MM.1S (cell line): ENCODE measurements at regions not wholly inside any gene's neighbourhood (a gene's known extent, or its start where the extent isn't known, plus 50 kb on each side); places are given as distances from the start of the nearest gene placed in this dataset.

Source experiments
- EZH2 ChIP-seq: fragments of 300-600 bp; sonication (generic); optimal IDR thresholded peaks from 2 replicates; pipeline ENCODE3; 2017; ENCODE audit warnings: low read depth, mild to moderate bottlenecking, antibody characterized with exemption, low read length, mixed read lengths
- TF ChIP-seq, protein P1 (sequence below): fragments of 300-600 bp; sonication (generic); IDR thresholded peaks from 2 replicates; pipeline ENCODE4 v1.5.1; 2016; ENCODE audit warnings: antibody characterized with exemption, low read length, mixed read lengths

DNA sequence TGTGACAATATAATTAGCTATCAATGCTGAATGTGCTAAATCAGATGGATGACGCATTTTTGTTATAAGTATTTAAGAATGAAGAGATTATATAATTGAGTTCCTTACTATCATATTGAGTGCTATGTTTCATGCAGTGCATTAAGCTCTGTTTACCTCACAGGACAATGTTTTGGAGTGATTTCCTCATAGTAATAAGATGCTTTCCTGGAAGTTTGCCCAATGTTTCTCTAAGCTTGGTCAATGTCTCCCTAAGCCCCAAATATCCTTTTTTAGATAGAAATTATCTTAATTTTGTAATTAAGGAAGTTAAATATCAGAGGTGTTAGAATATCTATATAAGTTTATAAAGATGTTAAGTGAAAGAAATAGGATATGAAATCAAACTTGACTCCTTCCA lies 489.6 kb downstream of the MMUT start:
- TF ChIP-seq, protein P1, sequence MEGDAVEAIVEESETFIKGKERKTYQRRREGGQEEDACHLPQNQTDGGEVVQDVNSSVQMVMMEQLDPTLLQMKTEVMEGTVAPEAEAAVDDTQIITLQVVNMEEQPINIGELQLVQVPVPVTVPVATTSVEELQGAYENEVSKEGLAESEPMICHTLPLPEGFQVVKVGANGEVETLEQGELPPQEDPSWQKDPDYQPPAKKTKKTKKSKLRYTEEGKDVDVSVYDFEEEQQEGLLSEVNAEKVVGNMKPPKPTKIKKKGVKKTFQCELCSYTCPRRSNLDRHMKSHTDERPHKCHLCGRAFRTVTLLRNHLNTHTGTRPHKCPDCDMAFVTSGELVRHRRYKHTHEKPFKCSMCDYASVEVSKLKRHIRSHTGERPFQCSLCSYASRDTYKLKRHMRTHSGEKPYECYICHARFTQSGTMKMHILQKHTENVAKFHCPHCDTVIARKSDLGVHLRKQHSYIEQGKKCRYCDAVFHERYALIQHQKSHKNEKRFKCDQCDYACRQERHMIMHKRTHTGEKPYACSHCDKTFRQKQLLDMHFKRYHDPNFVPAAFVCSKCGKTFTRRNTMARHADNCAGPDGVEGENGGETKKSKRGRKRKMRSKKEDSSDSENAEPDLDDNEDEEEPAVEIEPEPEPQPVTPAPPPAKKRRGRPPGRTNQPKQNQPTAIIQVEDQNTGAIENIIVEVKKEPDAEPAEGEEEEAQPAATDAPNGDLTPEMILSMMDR: no peak
- TF ChIP-seq EZH2: no peak
